DOHH2 (cell line): ENCODE measurements at regions not wholly inside any gene's neighbourhood (a gene's known extent, or its start where the extent isn't known, plus 50 kb on each side); places are given as distances from the start of the nearest gene placed in this dataset.

ENCODE experiments used
- CTCF ChIP-seq: fragments of 200-600 bp; sonication (generic); IDR thresholded peaks from one replicate; pipeline ENCODE4 v1.5.1; 2014; ENCODE audit warnings: antibody characterized with exemption, mild to moderate bottlenecking, low read depth, low read length; ENCODE audit not compliant: poor library complexity, severe bottlenecking
- EZH2phosphoT487 ChIP-seq: fragments of 200-600 bp; sonication (generic); IDR thresholded peaks from 2 replicates; pipeline ENCODE4 v1.6.1; 2017; ENCODE audit warnings: borderline replicate concordance, mild to moderate bottlenecking, antibody characterized with exemption, low read length, moderate library complexity, mixed read lengths

DNA sequence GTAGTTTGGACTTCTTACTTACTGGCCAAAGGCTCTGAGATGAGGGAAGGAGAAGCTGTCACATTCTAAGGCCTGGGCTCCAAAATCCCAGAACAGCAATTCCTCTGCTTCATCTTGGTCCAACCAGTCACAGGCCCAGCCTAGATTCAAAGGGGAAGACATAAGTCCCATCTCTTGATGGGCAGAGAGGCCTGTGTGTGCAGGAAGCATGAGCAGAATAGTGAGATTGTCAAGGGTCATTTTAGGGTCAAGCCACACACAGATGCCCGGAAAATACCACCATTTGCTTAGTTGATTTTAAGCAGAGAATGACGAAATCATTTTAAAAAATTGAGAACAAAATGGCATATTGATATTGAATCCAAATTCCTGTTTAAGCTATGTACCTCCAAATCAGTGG lies 580.9 kb upstream of the ZFP42 start:
- no peak for TF ChIP-seq CTCF
- no peak for TF ChIP-seq EZH2phosphoT487
